HG03439 (cell line): ENCODE measurements at regions not wholly inside any gene's neighbourhood (a gene's known extent, or its start where the extent isn't known, plus 50 kb on each side); places are given as distances from the start of the nearest gene placed in this dataset.
A peak's percentile ranks its signal among the peaks of the same experiment; 100 is the strongest.
"Not testable (repeated sequence)": the region's sequence is repeated elsewhere in the genome, so short reads cannot be mapped to it uniquely, and the experiment has no call there.

Experiments used
- ATAC-seq: cut with Tn5 transposase; IDR thresholded peaks from one replicate; pipeline ENCODE4 v1.9.1; 2021; ENCODE audit warnings: mild to moderate bottlenecking, moderate library complexity; ENCODE audit not compliant: unreplicated experiment

GRCh38 chr14:106803379-106803778 is 1277.0 kb downstream of the TMEM121 start:
- no peak for ATAC-seq

- no peak for ATAC-seq
Observed at GRCh38 chr14:106807493-106807892, 1281.1 kb downstream of the TMEM121 start.

- no peak for ATAC-seq
Observed at GRCh38 chr14:106808458-106808857, 1282.1 kb downstream of the TMEM121 start.

GRCh38 chr14:106808907-106809306 is 1282.5 kb downstream of the TMEM121 start:
- ATAC-seq = no peak

GRCh38 chr14:106809615-106810014 is 1283.2 kb downstream of the TMEM121 start:
- ATAC-seq = no peak

- not testable (repeated sequence) for ATAC-seq
Observed at GRCh38 chr14:106810168-106810567, 1283.8 kb downstream of the TMEM121 start.

GRCh38 chr14:106811162-106811561 is 1284.8 kb downstream of the TMEM121 start:
- ATAC-seq = no peak

GRCh38 chr14:106812788-106813476 is 1286.5 kb downstream of the TMEM121 start:
- ATAC-seq = no peak

GRCh38 chr14:106813477-106813823 is 1287.1 kb downstream of the TMEM121 start:
- ATAC-seq = no peak

- ATAC-seq = no peak
Observed at GRCh38 chr14:106820119-106820518, 1293.7 kb downstream of the TMEM121 start.

GRCh38 chr14:106821119-106821518 is 1294.7 kb downstream of the TMEM121 start:
- no peak for ATAC-seq

- ATAC-seq = no peak
Observed at GRCh38 chr14:106822905-106823304, 1296.5 kb downstream of the TMEM121 start.

GRCh38 chr14:106823552-106823951 is 1297.2 kb downstream of the TMEM121 start:
- ATAC-seq = no peak

GRCh38 chr14:106826833-106827369 is 1300.5 kb downstream of the TMEM121 start:
- ATAC-seq = no peak

GRCh38 chr14:106831322-106831720 is 1304.9 kb downstream of the TMEM121 start:
- ATAC-seq = peak; percentile 70

GRCh38 chr14:106837870-106838269 is 1311.5 kb downstream of the TMEM121 start:
- ATAC-seq = no peak

- no peak for ATAC-seq
Observed at GRCh38 chr14:106838991-106839769, 1312.8 kb downstream of the TMEM121 start.

- ATAC-seq = no peak
Observed at GRCh38 chr14:106840258-106840657, 1313.9 kb downstream of the TMEM121 start.

GRCh38 chr14:106840991-106841390 is 1314.6 kb downstream of the TMEM121 start:
- no peak for ATAC-seq

GRCh38 chr14:106841701-106842100 is 1315.3 kb downstream of the TMEM121 start:
- no peak for ATAC-seq

GRCh38 chr14:106842687-106843086 is 1316.3 kb downstream of the TMEM121 start:
- no peak for ATAC-seq

- no peak for ATAC-seq
Observed at GRCh38 chr14:106843386-106843785, 1317.0 kb downstream of the TMEM121 start.
